ENCODE measurements at regions not wholly inside any gene's neighbourhood (a gene's known extent, or its start where the extent isn't known, plus 50 kb on each side); places are given as distances from the start of the nearest gene placed in this dataset.

DNA sequence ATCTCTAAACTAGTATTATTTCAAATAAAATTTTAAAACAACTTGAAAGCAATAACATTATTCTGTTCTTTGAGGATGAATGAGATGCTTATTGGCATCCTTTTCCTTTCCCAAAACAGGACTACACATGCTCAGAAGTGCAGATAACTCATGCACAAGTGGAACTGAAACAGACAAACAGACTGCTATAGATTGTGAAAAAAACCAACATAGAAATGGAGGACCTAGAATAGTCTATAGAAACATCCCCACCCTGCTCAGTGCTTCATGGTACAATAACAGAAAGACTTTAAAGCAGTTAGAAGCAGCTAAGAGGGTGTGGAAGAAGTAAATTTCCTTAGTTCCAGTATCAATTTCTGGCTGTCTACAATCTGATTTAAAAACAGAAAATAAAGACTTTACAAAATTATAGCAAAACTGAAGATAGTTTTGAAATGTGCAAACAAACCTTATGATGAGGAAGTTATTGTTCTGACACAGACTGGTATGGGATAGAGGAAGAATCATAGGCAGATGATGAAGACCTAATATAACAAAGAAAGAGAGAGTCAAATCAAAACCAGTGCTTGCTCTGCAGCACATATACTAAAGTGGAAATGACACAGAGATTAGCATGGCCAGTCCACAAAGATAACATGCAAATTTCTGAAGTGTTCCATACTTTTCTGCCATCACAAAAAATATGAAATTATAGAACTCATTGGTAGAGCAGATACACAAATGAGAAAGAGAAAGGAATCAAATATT lies 1025.4 kb downstream of the SQOR start:
- TF ChIP-seq, protein P1, sequence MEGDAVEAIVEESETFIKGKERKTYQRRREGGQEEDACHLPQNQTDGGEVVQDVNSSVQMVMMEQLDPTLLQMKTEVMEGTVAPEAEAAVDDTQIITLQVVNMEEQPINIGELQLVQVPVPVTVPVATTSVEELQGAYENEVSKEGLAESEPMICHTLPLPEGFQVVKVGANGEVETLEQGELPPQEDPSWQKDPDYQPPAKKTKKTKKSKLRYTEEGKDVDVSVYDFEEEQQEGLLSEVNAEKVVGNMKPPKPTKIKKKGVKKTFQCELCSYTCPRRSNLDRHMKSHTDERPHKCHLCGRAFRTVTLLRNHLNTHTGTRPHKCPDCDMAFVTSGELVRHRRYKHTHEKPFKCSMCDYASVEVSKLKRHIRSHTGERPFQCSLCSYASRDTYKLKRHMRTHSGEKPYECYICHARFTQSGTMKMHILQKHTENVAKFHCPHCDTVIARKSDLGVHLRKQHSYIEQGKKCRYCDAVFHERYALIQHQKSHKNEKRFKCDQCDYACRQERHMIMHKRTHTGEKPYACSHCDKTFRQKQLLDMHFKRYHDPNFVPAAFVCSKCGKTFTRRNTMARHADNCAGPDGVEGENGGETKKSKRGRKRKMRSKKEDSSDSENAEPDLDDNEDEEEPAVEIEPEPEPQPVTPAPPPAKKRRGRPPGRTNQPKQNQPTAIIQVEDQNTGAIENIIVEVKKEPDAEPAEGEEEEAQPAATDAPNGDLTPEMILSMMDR (IDR thresholded peaks at IDR 0.05), result no peak
- TF ChIP-seq EZH2 (IDR thresholded peaks at IDR 0.05; ENCODE audit: borderline replicate concordance, insufficient read depth, low read depth, low read length, poor library complexity, severe bottlenecking), result no peak

Data from B cell (primary cell).